ENCODE measurements at regions not wholly inside any gene's neighbourhood (a gene's known extent, or its start where the extent isn't known, plus 50 kb on each side); places are given as distances from the start of the nearest gene placed in this dataset.

- TF ChIP-seq ELF4 (CRISPR knock-in tag; IDR thresholded peaks at IDR 0.05; ENCODE audit: low read depth), result no peak
- TF ChIP-seq MAX (CRISPR knock-in tag; IDR thresholded peaks at IDR 0.05), result no peak
- TF ChIP-seq ATF3 (CRISPR knock-in tag; conservative IDR thresholded peaks at IDR 0.05), result no peak
- TF ChIP-seq PRDM15 (CRISPR knock-in tag; IDR thresholded peaks at IDR 0.05), result no peak
- TF ChIP-seq, protein P1, sequence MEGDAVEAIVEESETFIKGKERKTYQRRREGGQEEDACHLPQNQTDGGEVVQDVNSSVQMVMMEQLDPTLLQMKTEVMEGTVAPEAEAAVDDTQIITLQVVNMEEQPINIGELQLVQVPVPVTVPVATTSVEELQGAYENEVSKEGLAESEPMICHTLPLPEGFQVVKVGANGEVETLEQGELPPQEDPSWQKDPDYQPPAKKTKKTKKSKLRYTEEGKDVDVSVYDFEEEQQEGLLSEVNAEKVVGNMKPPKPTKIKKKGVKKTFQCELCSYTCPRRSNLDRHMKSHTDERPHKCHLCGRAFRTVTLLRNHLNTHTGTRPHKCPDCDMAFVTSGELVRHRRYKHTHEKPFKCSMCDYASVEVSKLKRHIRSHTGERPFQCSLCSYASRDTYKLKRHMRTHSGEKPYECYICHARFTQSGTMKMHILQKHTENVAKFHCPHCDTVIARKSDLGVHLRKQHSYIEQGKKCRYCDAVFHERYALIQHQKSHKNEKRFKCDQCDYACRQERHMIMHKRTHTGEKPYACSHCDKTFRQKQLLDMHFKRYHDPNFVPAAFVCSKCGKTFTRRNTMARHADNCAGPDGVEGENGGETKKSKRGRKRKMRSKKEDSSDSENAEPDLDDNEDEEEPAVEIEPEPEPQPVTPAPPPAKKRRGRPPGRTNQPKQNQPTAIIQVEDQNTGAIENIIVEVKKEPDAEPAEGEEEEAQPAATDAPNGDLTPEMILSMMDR (IDR thresholded peaks at IDR 0.05), result no peak
- no peak for TF ChIP-seq CREB1 (CRISPR knock-in tag; IDR thresholded peaks at IDR 0.05)
- no peak for TF ChIP-seq MYBL2 (CRISPR knock-in tag; IDR thresholded peaks at IDR 0.05)
- TF ChIP-seq IRF2 (CRISPR knock-in tag; IDR thresholded peaks at IDR 0.05; ENCODE audit: borderline replicate concordance, low read depth), result no peak
These were observed 633.4 kb downstream of the EPHA3 start for GRCh38 chr3:89740881-89741177.

Measured in WTC11 (cell line).